Stimulated activated CD4-positive, alpha-beta T cell treated with anti-CD3 and anti-CD28 coated beads, Interleukin-1b, Interleukin-23, amount 100 ng/mL, for 24 hours (primary cell): ENCODE measurements at regions not wholly inside any gene's neighbourhood (a gene's known extent, or its start where the extent isn't known, plus 50 kb on each side); places are given as distances from the start of the nearest gene placed in this dataset.
"Not testable (repeated sequence)": the region's sequence is repeated elsewhere in the genome, so short reads cannot be mapped to it uniquely, and the experiment has no call there.

Experiments used
- DNase-seq, 4 experiments: peaks; one replicate each; pipeline ENCODE4 v3.0.0-alpha.2; 2020; ENCODE audit warnings: low read depth in 4 of 4, low spot score in 1 of 4

DNA sequence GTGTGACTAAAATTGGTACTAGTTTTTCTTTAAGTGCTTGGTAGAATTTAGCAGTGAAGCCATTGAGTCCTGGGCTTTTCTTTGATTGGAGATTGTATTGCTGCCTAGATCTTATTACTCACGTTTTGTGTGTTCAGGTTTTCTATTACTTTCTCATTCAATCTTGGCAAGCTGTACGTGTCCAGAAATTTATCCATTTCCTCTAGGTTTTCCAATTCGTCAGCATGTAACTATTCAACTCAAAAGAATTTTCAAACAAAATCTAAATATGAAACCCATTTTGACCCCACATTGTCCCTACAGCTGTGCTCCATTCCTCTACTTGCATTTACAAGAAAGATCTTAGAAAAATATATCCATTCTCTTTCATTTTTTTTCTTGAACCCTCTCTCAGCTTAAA is 1613.4 kb upstream of the SEL1L start:
- no peak for DNase-seq

DNA sequence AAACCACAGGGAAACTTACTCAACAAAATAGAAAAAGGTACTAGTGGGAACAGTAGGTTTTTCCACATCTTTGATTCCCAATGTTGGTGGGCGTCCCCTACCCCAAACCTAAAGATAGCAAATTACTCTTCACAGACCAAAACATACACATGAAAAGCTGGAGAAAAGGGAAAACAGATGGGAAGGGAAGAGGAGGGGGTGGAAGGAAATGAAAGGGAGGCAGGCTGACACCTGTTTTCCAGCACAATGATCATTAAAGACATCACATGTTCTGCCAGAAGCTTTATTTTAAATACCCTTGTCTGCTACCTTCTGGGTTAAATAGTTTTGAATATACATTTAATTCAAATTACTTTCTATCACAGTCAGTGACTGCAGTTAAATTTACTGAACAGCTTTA is 1617.9 kb upstream of the SEL1L start:
- DNase-seq: no peak

DNA sequence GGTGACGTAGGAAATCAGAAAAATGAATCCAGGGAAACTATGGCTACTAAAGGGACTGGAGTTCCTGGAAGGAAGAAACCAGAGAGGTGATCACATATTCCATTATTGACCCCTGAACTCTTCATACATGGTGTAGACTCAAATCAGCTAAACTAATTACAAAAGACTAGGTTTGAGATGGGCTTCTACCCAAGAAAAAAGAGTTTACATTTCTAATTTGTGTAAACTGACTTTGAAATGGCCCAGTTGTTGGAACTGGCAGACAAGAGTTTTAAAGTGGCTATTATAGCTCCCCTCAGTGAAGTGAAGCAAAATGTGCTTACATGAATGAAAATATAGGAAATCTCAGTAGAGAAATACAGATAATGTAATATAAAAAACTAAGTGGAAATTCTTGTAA is 1619.4 kb upstream of the SEL1L start:
- no peak for DNase-seq

- no peak for DNase-seq
Observed at GRCh38 chr14:83162361-83162929, 1628.8 kb upstream of the SEL1L start.

DNA sequence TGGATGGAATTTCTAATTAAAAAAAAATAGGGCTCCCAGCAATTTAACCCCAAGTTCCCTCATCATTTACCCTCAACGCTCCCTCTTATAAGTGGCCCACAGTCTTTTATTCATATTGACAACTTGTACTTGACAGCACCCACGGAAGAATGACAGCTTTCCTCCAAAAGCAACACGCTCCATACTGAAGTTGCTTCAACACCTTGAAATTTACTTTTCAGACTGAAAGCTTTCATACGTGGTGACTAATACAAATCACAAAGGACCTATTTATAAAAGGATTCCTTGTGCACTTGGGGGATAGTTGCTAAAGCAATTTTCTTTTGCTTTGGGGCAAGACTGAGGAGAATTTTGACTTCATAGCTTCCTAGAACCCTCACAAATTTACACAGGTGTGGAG is 1629.4 kb upstream of the SEL1L start:
- DNase-seq: no peak

DNA sequence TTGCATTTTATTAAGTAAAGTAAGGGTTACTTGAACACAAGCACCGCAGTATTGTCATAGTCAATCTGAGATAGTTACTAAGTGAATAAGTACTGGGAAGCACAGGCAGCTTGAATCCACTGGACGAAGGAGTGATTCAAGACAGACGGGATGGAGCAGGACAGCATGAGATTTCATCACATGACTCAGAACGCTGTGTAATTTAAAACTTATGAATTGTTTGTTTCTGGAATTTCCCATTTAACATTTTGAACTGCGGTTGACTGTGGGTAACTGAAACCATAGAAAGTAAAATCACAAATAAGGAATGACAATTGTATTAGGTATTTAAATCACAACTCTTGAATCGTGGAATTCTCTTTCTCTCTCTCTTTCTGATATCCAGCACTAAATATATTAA is 1630.4 kb upstream of the SEL1L start:
- DNase-seq: no peak

- DNase-seq: no peak
Observed at GRCh38 chr14:83164591-83164990, 1630.9 kb upstream of the SEL1L start.

- DNase-seq: no peak
Observed at GRCh38 chr14:83170165-83170564, 1636.5 kb upstream of the SEL1L start.

GRCh38 chr14:83171761-83172160 is 1638.1 kb upstream of the SEL1L start:
- no peak for DNase-seq

DNA sequence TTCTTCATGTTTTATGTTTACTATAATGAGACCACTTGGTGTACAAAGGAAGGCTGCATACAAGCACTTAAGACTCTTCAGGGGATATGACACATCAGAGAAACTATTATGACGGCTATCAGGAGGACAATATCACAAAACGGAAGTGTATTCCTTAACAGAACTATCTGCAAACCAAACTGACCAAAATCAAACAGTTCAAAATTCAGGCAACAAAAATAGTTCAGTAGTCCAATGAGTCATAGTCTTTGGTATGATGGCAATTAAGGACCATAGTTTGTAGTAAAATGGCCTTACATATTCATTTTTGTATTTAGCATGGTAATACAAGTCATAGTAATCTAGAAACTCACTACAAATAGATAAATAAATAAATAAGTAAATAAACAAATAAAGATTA is 1638.7 kb upstream of the SEL1L start:
- no peak for DNase-seq

DNA sequence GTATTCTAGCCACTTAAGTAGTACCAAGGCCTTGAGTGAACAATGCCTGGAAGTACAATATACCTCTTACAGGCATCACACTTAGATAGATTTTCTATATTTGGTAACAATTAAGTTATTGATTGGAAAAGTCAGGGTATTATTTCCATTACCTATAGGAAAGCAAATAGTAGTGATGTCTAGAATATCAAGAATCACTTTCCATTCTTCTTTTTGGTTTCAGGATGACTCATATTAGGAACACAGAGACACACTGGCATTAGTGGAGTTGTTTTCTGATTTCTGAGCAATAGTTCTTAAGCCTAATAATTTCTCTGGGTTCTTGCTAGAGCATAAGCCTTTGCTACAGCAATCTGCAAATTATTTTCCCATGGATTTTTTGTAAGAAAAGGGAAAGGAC is 1640.0 kb upstream of the SEL1L start:
- no peak for DNase-seq

GRCh38 chr14:83184531-83184930 is 1650.9 kb upstream of the SEL1L start:
- no peak for DNase-seq

DNA sequence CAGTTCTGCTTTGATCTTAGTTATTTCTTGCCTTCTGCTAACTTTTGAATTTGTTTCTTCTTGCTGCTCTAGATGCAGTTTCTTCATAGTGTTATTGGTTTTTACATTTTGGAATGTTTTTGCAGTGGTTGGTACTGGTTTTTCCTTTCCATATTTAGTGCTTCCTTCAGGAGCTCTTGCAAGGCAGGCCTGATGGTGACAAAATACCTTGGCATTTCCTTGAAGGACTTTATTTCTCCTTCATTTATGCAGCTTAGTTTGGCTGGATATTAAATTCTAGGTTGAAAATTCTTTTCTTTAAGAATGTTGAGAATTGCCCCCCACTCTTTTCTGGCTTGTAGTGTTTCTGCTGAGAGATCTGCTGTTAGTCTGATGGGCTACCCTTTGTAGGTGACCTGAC is 1654.7 kb upstream of the SEL1L start:
- not testable (repeated sequence) for DNase-seq

GRCh38 chr14:83196236-83196635 is 1662.6 kb upstream of the SEL1L start:
- no peak for DNase-seq

GRCh38 chr14:83197271-83197670 is 1663.6 kb upstream of the SEL1L start:
- DNase-seq: no peak

GRCh38 chr14:83207550-83207949 is 1673.9 kb upstream of the SEL1L start:
- DNase-seq: no peak

DNA sequence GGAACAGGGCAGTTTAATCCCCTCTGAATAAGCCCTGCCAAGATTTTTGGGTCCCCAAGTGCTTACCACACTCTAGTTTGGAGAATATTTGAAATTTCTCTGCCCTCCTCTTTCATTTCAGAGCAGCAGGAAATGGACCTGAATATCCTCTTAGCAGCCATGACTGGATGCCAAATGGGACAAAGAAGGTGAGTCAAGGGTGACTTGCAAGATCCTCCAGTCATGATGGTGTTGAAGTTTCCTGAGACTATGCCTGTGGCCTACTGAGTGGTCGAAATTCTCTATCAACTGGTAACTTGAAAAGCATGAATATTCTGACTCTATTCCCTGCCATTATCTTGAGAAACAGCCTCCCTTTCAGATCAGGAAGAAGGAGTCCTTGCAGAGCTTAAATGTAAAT is 1674.7 kb upstream of the SEL1L start:
- DNase-seq: no peak

DNA sequence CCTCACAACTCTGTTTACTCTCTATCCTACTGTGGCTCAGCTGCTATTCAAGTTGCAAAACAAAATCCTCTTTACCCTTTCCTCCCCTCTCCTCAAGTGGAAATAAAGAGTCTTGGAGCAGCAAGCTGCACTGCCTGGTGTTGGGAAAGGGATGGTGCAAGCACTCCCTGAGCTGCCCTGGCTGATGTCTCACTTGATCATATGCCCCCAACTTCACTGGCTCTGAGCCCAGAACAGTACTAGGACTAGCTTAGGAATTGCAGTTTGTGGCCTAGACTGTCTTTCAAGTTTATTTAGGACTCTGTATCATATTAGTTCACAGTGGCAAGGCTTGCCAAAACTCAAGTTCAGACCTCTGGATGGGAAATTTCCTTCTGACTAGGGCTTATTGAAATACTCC is 1683.8 kb upstream of the SEL1L start:
- DNase-seq: no peak

GRCh38 chr14:83247924-83248639 is 1714.4 kb upstream of the SEL1L start:
- no peak for DNase-seq

DNA sequence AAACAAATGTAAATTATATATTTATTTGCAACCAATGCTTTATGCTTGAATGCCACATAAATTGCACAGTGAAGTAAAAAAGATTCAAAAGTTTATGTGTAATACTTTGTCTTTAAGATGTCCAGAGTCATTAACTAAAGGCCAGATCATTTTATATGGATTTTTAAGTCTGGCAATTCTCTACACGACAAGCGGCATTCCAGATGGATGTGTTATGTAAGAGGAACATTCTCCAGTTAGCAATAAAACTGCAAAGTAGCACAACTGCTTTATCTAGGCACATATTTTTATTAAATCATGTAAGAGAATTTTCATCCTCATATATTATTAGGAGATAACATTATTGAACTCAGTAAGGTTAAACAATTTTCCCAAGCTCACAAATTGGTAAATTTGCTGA is 1717.7 kb upstream of the SEL1L start:
- no peak for DNase-seq

DNA sequence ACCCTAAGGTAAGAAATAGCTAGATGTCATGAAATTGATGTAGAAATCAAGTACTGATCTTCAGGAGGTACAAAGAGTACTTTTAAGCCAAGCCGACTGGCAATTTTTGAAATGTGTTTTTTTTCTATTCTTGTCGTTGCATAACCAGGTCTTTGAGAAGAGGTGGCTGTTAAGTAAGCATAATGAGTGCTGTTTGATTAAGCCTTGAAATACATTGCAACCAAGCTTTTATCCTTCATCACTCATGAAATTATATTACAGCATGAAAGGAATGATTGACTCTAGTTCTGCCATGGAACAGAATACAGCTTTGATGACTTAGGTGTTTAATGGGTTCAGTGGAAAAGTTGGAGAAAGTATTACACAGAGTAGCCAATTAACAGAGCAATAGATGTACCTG is 1720.2 kb upstream of the SEL1L start:
- no peak for DNase-seq

DNA sequence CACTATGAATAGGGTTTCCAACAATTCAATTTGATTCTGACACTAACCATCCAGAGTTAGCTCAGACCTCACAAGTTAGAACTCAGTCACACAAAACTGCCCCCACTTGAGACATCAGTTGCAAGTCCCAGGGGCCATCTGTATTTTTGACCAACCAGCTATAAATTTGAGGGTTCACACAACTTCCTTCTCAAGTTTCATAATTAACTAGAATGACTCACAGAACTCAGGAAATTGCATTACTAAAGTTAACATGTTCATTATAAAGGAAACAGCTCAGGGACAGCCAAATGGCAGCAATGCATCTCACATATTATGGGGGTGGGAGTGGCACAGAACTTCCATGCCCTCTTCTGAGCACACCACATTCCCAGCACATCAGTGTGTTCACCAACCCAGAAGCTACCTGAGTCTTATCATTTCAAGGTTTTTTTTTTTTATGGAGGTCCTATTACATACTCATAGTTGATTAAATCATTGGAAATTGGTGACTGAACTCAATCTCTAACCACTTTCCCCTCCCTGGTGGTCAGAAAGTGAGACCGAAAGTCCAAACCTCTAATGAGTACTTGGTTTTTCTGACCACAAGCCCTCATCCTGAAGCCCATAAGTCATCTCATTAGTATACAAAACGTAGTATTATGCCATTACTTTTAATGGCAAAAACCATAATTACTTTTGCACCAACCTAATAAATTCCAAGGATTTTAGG is 1721.5 kb upstream of the SEL1L start:
- no peak for DNase-seq

GRCh38 chr14:83255727-83256090 is 1722.1 kb upstream of the SEL1L start:
- DNase-seq: no peak
